NCI-H1436 treated with DMSO at 0.1 percent for 48 hours (cell line): ENCODE measurements at regions not wholly inside any gene's neighbourhood (a gene's known extent, or its start where the extent isn't known, plus 50 kb on each side); places are given as distances from the start of the nearest gene placed in this dataset.
"Not testable (repeated sequence)": the region's sequence is repeated elsewhere in the genome, so short reads cannot be mapped to it uniquely, and the experiment has no call there.

ENCODE experiments used
- DNase-seq: peaks from one replicate; lab custom pipeline; 2025; lab: John Stamatoyannopoulos, UW

DNA sequence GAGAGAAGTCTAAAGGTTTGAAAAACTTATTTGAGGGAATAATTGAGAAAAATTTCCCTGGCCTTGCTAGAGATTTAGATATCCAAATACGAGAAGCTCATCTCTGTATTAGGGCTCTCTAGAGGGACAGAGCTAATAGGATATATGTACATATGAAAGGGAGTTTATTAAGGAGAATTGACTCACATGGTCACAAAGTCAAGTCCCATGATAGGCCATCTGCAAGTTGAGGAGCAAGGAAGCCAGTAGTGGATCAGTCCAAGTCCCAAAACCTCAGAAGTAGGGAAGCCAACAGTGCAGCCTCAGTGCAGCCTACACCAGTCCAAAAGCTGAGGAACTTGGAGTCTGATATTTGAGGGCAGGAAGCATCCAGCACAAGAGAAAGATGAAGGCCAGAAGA, 126.7 kb downstream of the PJA2 start:
- not testable (repeated sequence) for DNase-seq

DNA sequence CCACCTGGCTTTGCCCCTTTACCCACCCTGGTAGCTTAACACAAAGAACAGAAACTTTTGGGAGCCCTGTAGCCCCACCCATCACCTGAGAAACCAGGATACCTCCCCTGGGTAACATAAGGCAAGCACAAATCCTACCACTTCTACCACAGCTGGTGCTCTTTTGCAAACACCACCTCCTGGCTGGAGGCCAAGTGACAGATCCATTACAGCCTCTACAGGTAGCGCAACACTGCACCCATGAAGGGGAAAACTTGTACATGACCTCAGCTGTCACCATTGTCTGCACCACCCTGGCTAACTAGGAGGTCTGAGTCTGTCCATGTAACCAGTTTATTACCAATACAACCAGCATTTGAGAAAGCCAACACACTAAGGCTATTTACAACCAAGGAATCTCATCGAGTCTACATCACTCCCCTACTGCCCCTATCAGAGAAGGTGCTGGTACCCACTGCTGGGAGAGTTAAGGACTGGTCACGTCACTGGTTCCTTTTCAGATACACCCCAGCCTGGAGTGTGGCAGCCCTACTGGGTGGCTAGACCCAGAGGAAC, 128.6 kb downstream of the PJA2 start:
- DNase-seq, result peak; percentile 29

DNA sequence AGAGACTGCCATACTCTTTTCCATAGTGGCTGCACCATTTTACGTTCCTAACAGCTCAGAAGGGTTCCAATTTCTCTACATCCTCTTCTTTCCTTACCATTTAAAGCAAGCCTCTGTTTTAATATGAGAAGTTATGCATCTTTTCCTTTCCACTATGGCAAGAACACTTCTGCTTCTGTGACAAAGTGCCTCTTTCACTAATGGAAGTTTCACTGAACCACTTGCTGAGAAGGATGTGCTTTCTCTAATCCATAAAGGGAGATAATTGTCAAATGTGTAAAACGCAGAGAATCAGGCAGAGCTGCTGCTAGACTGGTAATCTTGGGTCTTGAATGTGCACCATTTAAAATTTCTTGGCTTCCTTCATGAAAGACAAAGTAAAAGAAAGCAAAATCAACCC, 131.6 kb downstream of the PJA2 start:
- DNase-seq, result no peak

DNA sequence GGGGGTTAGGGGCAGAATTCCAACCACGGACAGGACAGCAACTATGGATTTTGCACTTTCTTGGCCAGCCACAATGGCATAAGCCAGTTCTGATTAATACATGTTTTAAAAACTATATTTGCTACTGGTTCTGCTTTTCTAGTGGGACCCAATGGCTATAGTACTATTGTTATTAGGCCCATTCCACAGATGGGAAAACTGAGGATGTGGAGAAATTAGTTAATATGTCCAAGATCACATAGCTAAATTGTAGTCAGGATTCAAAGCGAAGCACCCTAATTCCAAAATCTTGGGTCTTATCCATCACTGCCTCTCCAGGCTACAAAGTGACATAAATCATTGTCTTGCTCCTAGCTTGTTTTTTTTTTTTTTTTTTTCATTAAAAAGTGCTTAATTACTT, 133.9 kb downstream of the PJA2 start:
- DNase-seq, result no peak

DNA sequence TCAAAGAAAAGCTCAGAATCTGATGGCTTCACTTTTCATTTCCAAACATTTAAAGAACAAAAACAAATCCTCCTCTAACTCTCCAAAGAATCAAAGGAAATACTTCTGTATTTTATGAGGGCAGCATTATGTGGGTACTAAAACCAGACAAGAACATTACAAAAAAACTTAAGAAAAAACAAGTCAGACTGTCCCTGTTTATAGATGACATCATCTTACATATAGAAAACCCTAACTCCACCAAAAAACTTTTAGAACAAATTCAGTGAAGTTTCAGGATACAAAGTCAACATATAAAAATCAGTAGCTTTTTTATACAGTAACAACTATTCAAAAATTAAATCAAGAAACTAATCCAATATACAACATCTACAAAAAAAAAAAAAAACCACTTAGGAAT, 136.2 kb downstream of the PJA2 start:
- DNase-seq, result no peak

- DNase-seq, result no peak
Observed at GRCh38 chr5:109267283-109267682, 142.5 kb downstream of the PJA2 start.

DNA sequence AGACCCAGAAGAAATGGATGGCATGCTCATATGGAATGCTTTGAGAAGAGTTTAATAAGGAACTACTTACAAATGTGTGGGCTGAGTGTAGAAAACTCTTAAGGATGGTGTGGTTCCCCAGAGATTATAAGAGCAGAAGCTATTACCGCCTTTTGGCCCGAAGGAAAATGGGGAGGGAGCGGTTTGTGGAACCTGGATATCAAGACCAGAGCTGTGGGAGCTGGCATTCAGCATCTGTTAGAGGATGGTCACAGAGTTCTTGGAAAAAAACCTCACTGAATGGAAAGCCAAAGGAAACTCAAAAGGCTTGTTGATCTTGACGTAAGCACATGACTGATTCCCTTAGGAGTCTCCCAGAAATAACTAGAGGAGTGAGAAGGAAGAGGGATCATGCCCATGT, 151.0 kb downstream of the PJA2 start:
- no peak for DNase-seq

- no peak for DNase-seq
Observed at GRCh38 chr5:109256486-109256885, 153.3 kb downstream of the PJA2 start.

- DNase-seq, result no peak
Observed at GRCh38 chr5:109254511-109254910, 155.3 kb downstream of the PJA2 start.

GRCh38 chr5:109253262-109253661, 156.5 kb downstream of the PJA2 start:
- DNase-seq, result no peak

- DNase-seq, result no peak
Observed at GRCh38 chr5:109252731-109253130, 157.0 kb downstream of the PJA2 start.

DNA sequence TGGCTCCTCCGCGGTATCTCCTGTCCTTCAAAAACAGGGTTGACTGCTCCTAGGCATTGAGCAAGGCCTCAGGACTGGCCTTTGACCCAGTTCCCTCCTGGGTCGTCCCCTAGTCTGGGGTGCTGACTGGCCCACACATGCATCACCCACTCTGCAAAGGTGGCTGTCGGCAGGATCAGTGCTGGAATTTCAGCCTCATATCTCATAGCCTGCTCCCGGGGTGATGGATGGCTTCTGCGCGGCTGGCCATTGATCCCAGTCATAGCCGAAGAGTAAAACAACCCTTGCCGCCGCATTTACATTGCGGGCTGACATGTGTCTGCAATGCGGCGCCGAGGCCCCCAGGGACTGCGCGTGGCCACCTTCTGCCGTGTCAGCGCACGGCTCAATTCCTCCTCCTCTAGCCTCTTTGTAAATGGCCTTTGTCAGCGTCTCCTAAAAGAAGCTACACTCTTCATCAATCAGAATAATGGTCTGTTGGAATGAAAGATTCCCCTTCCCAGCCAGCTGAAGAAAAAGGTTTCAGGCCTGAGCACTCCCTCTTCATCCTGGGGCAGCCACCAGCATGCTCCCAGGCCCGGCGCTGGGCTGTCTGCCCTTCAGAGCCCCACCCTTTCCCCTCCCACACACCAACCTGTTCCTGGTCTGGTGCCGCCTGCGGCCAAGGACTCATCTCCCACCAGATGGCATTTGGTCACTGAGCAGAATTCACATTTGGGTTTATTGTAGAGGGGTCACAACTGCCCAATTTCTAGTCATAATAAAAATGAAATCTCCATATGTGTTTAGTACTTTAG, 159.0 kb downstream of the PJA2 start:
- DNase-seq, result no peak

DNA sequence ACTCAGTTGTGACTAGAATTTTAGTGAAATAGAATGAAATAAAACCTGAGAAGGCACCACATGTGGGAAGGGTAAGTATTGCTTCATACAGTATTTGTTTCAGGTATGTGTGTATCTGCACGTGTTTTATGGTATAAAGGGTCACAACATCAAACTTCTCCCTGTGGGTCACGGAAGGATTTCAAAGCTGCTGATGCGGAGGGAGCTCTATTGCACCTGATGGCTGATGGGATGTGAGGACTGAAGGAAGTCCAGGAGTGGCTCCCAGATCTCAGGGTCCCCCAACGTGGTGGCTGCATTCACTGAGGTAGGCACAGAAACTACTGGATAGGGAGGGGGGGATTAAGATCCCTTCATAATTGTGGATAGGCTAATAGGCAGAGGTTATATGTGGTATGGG, 159.7 kb downstream of the PJA2 start:
- DNase-seq, result no peak

DNA sequence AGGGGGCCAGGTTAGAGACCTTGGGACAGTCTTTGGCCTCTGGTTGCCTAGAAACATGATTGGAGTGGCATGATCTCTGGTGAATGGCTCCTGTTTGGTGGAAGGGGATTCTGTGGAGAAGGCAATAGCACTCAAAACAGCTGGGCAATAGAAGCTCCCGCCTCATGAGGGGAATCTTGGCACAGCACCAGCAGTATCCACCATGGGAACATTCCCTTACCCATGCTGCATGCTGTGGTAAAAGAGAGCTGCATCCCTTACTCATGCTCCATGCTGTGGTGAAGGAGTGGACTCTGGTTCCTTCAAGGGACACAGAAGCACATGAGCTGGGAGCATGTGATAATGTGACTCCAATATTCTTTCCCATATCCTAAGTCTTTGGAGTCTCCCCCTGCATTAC, 160.6 kb downstream of the PJA2 start:
- no peak for DNase-seq

- no peak for DNase-seq
Observed at GRCh38 chr5:109247986-109248385, 161.8 kb downstream of the PJA2 start.

- no peak for DNase-seq
Observed at GRCh38 chr5:109246841-109247592, 162.8 kb downstream of the PJA2 start.
